Chondrocyte (in vitro differentiated cells): ENCODE measurements at regions not wholly inside any gene's neighbourhood (a gene's known extent, or its start where the extent isn't known, plus 50 kb on each side); places are given as distances from the start of the nearest gene placed in this dataset.

Source experiments
- DNase-seq: peaks from one replicate; pipeline ENCODE4 v3.0.0; 2021; ENCODE audit warnings: mixed read lengths, low spot score
- H3K27ac Mint-ChIP-seq: one replicate; pipeline ENCODE4 v1.8.0; 2021; ENCODE audit warnings: mild to moderate bottlenecking, moderate library complexity, mixed read lengths; ENCODE audit not compliant: unreplicated experiment
- H3K27me3 Mint-ChIP-seq: 2 replicates; pipeline ENCODE4 v1.8.0; 2021; ENCODE audit warnings: low read depth, mixed read lengths
- H3K36me3 Mint-ChIP-seq: 2 replicates; pipeline ENCODE4 v1.8.0; 2021; ENCODE audit warnings: low read depth, mixed read lengths
- H3K4me1 Mint-ChIP-seq: 2 replicates; pipeline ENCODE4 v1.8.0; 2021; ENCODE audit warnings: low read depth, mild to moderate bottlenecking, mixed read lengths
- H3K4me3 Mint-ChIP-seq: one replicate; pipeline ENCODE4 v1.8.0; 2021; ENCODE audit warnings: mild to moderate bottlenecking, moderate library complexity, mixed read lengths; ENCODE audit not compliant: unreplicated experiment
- H3K9me3 Mint-ChIP-seq: 2 replicates; pipeline ENCODE4 v1.8.0; 2021; ENCODE audit warnings: low read depth, mixed read lengths
- TF ChIP-seq, protein P1 (sequence below): fragments of 200-600 bp; sonication (generic); IDR thresholded peaks from 2 replicates; pipeline ENCODE4 v1.5.0; 2021; ENCODE audit warnings: antibody characterized with exemption, mild to moderate bottlenecking, moderate library complexity

DNA sequence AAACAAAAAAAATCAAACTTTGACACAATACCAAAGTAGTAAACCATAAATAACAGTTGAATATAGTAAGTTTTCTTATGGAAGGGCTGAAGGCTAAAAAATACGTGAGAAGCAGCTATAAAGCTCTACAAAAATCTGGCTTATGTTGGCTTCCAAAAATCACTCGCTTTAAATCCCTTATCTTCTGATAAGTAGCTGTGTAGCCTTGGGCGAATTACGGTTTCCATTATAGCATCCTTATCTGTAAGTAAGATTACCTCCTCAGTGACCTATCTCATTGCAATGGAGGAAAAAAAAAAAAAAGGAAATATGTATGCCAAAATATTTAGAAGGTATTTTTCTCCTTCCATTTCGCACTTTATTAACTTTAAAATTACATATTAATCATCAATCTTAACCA, 348.6 kb downstream of the PLOD2 start:
- Mint-ChIP-seq H3K4me3 (no peak overlapping the region), H3K27me3 (peaks cover 3% of the 10 kb centered on the region), H3K9me3 (no peaks in the 10 kb centered on the region), H3K4me1 (peaks cover 6% of the 10 kb centered on the region), H3K27ac (no peak overlapping the region), H3K36me3 (no peaks in the 10 kb centered on the region)
- TF ChIP-seq, protein P1, sequence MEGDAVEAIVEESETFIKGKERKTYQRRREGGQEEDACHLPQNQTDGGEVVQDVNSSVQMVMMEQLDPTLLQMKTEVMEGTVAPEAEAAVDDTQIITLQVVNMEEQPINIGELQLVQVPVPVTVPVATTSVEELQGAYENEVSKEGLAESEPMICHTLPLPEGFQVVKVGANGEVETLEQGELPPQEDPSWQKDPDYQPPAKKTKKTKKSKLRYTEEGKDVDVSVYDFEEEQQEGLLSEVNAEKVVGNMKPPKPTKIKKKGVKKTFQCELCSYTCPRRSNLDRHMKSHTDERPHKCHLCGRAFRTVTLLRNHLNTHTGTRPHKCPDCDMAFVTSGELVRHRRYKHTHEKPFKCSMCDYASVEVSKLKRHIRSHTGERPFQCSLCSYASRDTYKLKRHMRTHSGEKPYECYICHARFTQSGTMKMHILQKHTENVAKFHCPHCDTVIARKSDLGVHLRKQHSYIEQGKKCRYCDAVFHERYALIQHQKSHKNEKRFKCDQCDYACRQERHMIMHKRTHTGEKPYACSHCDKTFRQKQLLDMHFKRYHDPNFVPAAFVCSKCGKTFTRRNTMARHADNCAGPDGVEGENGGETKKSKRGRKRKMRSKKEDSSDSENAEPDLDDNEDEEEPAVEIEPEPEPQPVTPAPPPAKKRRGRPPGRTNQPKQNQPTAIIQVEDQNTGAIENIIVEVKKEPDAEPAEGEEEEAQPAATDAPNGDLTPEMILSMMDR = no peak
- DNase-seq = no peak

DNA sequence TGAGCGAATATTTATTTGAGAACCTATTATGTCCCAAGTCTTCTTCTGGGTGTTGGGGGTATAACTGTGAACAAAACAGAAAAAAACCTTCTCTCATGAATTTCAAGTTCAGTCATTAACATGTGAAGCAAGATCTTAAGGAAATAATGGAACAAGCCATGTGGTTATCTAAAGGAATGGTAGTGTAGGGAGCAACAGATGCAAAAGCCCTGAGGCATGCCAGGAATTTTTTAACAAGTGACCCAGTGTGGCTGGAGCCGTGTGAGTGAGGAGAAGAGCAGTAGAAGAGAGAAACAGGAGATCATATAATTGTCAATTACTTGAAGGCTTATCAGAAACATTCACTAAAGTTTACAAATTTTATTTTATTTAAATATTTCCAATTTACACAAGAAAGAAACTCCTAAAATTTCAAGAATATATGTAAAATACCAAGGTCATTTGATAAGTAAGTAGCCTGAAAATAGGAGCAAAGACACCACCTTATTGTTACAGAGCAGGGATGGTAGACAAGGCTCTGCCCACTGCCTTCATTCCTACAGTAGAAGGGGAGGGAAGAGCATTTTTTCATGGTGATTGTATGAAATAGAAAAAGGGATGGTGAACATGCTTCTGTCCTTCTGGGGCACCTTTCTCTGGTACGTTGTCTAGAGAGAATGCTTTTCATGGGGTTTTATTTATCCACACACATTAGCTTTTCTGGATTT, 345.1 kb downstream of the PLOD2 start:
- no peak overlapping the region for H3K4me3 Mint-ChIP-seq
- no peak overlapping the region for H3K27ac Mint-ChIP-seq
- H3K4me1 Mint-ChIP-seq = no peaks in the 10 kb centered on the region
- peaks cover 3% of the 10 kb centered on the region for H3K27me3 Mint-ChIP-seq
- TF ChIP-seq, protein P1 = no peak
- peaks cover 10% of the 10 kb centered on the region for H3K9me3 Mint-ChIP-seq
- DNase-seq = no peak
- no peaks in the 10 kb centered on the region for H3K36me3 Mint-ChIP-seq

DNA sequence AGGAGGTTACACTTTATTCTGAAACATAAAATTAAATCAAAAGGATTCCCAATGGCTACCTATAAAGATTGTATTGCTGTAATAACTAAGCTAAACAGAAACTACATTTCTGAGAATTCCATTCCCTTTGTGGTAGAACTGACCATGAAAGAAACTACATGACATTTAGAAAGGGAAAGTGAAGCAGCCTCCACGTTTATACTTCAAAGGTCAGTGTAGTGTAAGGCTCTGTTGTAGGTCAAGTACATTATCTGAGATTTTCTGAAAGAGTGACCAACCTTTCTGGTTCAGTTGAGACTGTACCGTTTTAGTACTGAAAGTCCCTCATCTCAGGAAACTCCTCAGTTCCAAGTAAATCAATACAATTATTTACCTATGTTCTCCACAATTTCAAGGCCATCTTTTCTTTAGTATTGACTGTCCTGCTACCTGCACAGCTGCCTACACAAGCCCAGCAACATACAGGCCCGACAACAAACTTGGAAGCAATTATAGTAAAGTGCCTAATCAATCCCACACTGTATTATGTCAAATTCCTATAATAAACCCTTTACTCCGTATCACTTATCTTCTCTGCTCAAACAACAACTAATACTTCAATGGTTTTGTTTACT, 343.0 kb downstream of the PLOD2 start:
- Mint-ChIP-seq H3K27me3 (peaks cover 3% of the 10 kb centered on the region), H3K9me3 (peaks cover 10% of the 10 kb centered on the region), H3K4me1 (no peaks in the 10 kb centered on the region), H3K4me3 (no peak overlapping the region), H3K27ac (no peak overlapping the region), H3K36me3 (no peaks in the 10 kb centered on the region)
- DNase-seq = no peak
- TF ChIP-seq, protein P1 = no peak

DNA sequence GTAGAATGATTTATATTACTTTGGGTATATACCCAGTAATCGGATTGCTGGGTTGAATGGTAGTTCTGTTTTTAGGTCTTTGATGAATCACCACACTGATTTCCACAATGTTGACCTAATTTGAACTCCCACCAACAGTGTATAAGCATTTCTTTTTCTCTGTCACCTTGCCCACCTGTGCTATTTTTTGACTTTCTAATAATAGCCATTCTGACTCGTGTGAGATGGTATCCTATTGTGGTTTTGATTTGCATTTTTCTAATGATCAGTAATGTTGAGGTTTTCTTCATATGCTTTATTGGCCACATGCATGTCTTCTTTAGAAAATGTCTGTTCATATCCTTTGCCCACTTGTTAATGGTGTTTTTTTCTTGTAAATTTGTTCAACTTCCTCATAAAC, 340.8 kb downstream of the PLOD2 start:
- no peak for DNase-seq

DNA sequence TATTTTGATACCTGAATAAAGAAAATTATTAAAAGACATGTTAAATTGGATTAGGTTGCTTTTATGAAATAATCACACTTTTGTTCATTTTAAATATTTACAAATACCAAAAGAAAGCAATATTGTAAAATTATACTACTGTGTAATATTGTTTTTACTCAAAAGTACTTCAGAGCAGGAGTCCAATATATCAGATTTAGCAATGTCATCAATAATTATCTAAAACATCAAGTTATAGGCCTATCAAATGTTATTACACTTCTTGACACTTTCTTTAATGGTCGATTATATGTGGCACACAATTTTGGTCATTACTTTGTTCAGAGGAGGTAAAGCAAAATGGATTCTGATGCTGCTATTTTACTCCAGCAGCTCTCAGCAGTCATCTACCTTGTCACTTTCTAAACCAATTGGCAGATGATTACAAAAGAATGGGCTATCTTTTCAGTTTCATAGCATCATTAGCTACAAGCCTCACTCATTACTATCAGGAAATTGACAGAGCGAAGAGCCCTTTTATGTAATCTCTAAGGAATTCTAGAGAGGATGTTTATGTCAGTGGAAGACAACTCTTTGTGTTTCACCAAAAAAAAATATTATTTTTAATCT, 318.6 kb downstream of the PLOD2 start:
- Mint-ChIP-seq H3K27ac (no peak overlapping the region), H3K36me3 (no peaks in the 10 kb centered on the region), H3K4me1 (no peaks in the 10 kb centered on the region), H3K4me3 (no peak overlapping the region), H3K9me3 (peaks cover 5% of the 10 kb centered on the region), H3K27me3 (peaks cover 3% of the 10 kb centered on the region)
- TF ChIP-seq, protein P1 = no peak
- DNase-seq = no peak

More for the DNA sequence above, 340.8 kb downstream of the PLOD2 start:
- H3K4me3 Mint-ChIP-seq = no peak overlapping the region
- H3K9me3 Mint-ChIP-seq = peaks cover 19% of the 10 kb centered on the region
- peaks cover 3% of the 10 kb centered on the region for H3K27me3 Mint-ChIP-seq
- H3K27ac Mint-ChIP-seq = no peak overlapping the region
- H3K36me3 Mint-ChIP-seq = peaks cover 1% of the 10 kb centered on the region
- TF ChIP-seq, protein P1 = no peak
- no peaks in the 10 kb centered on the region for H3K4me1 Mint-ChIP-seq
